ENCODE measurements at regions not wholly inside any gene's neighbourhood (a gene's known extent, or its start where the extent isn't known, plus 50 kb on each side); places are given as distances from the start of the nearest gene placed in this dataset.
"Not testable (repeated sequence)": the region's sequence is repeated elsewhere in the genome, so short reads cannot be mapped to it uniquely, and the experiment has no call there.

DNA sequence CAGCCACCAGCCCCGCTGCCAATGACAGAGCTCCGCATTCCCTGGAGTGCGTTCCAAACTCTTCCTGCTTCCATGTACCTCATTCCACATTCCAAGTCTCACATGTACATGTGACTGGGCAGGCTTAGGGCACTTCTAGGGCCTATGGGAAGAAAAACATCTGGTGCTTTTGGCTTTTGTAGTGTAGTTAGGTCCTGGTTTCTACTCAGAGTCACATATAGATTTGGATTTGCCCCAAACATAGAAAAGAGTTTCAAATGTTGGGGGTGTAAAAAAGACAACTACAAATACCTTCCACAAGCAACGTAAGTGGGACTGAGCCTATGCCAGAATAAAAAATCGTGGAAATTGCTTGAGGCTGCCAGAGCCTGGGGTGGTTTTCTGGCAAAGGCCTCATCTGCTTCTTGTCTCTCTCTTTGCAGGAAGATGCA lies 84.1 kb downstream of the ZNF467 start:
- DNase-seq (ENCODE audit: low read depth in 1 of 2, low spot score in 1 of 2), result no peak
- H3K27ac ChIP-seq (replicated peaks), result no peak overlapping the region
- TF ChIP-seq GABPA (IDR thresholded peaks at IDR 0.05; ENCODE audit: low read depth), result no peak
- TF ChIP-seq REST (IDR thresholded peaks at IDR 0.05; ENCODE audit: insufficient replicate concordance, low read depth), result no peak
- TF ChIP-seq, protein P1, sequence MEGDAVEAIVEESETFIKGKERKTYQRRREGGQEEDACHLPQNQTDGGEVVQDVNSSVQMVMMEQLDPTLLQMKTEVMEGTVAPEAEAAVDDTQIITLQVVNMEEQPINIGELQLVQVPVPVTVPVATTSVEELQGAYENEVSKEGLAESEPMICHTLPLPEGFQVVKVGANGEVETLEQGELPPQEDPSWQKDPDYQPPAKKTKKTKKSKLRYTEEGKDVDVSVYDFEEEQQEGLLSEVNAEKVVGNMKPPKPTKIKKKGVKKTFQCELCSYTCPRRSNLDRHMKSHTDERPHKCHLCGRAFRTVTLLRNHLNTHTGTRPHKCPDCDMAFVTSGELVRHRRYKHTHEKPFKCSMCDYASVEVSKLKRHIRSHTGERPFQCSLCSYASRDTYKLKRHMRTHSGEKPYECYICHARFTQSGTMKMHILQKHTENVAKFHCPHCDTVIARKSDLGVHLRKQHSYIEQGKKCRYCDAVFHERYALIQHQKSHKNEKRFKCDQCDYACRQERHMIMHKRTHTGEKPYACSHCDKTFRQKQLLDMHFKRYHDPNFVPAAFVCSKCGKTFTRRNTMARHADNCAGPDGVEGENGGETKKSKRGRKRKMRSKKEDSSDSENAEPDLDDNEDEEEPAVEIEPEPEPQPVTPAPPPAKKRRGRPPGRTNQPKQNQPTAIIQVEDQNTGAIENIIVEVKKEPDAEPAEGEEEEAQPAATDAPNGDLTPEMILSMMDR (IDR thresholded peaks at IDR 0.05; ENCODE audit: insufficient read depth, low read length), result no peak
- TF ChIP-seq SPI1 (IDR thresholded peaks at IDR 0.05; ENCODE audit: borderline replicate concordance, low read depth), result no peak
- TF ChIP-seq POLR2AphosphoS5 (IDR thresholded peaks at IDR 0.05; ENCODE audit: low read depth), result no peak
- H3K4me3 ChIP-seq (replicated peaks; ENCODE audit: insufficient read depth, low read length), result no peak overlapping the region
- H3K27me3 ChIP-seq (ENCODE audit: insufficient read depth, poor library complexity, severe bottlenecking), result no peaks in the 10 kb centered on the region

DNA sequence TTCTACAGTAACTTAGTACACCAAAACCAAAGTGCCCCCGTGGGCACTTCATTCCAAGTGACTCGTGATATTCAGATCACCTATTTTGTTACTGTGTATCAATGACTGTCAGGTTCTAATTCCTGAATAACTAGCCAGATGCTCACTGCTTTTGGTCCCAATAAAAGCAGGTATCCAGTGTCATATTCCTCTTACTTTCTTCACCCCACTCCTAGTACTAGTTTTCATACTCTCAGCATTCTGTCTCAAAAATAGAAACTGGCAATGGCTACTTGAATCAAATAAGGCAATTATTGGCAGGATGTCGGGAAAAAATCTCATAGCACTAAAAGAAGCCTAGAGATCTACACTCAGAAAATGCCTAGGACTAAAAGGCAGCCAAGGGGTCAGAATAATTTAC lies 84.6 kb downstream of the ZNF467 start:
- no peak overlapping the region for H3K4me3 ChIP-seq (replicated peaks; ENCODE audit: insufficient read depth, low read length)
- no peak for TF ChIP-seq REST (IDR thresholded peaks at IDR 0.05; ENCODE audit: insufficient replicate concordance, low read depth)
- no peaks in the 10 kb centered on the region for H3K27me3 ChIP-seq (ENCODE audit: insufficient read depth, poor library complexity, severe bottlenecking)
- H3K27ac ChIP-seq (replicated peaks), result no peak overlapping the region
- no peak for DNase-seq (ENCODE audit: low read depth in 1 of 2, low spot score in 1 of 2)

DNA sequence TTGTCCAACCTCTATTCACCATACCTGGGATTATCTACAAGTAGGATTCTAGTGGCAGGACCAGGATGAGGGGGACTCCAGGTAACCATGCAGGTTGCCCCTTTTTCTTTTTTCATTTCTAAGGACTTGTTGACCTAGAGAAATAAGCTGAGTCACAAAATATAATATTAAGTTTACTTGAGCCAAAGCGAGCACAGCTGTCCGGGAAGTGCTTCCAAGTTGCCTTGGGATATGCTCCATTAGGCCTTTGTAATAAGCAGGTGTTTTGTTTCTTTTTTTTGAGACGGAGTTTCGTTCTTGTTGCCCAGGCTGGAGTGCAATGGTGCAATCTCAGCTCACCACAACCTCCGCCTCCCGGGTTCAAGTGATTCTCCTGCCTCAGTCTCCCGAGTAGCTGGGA lies 85.6 kb downstream of the ZNF467 start:
- not testable (repeated sequence) for H3K4me3 ChIP-seq (replicated peaks; ENCODE audit: insufficient read depth, low read length); H3K27me3 ChIP-seq (ENCODE audit: insufficient read depth, poor library complexity, severe bottlenecking); DNase-seq (ENCODE audit: low read depth in 1 of 2, low spot score in 1 of 2); H3K27ac ChIP-seq (replicated peaks)

DNA sequence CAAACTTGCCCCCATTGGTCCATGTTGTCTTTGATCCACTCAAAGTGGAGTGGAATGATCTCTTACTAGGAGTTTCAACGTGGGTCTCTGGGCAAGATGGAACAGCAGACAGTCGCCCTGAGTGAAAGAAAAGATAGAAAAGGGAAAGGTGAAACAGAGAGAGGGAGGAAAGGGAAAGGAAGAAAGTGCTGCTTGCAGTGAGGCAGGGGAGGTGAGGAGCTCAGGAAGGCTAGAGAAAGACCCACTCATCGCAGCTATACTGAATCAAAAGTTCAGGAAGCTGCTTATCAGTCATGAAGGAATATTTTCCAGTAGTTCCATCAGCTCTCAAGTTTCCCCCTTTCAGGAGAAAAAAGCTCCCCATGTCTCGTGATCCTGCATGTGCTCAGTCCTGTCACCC lies 86.9 kb downstream of the ZNF467 start:
- no peak overlapping the region for H3K4me3 ChIP-seq (replicated peaks; ENCODE audit: insufficient read depth, low read length)
- peak overlapping the region; percentile 82 for H3K27ac ChIP-seq (replicated peaks)
- no peak for DNase-seq (ENCODE audit: low read depth in 1 of 2, low spot score in 1 of 2)
- TF ChIP-seq, protein P1 (IDR thresholded peaks at IDR 0.05; ENCODE audit: insufficient read depth, low read length), result no peak
- no peak for TF ChIP-seq GABPA (IDR thresholded peaks at IDR 0.05; ENCODE audit: low read depth)
- TF ChIP-seq REST (IDR thresholded peaks at IDR 0.05; ENCODE audit: insufficient replicate concordance, low read depth), result no peak
- TF ChIP-seq POLR2AphosphoS5 (IDR thresholded peaks at IDR 0.05; ENCODE audit: low read depth), result peak; percentile 63
- no peak for TF ChIP-seq SPI1 (IDR thresholded peaks at IDR 0.05; ENCODE audit: borderline replicate concordance, low read depth)
- H3K27me3 ChIP-seq (ENCODE audit: insufficient read depth, poor library complexity, severe bottlenecking), result no peaks in the 10 kb centered on the region
